HG02885 (cell line): ENCODE measurements at regions not wholly inside any gene's neighbourhood (a gene's known extent, or its start where the extent isn't known, plus 50 kb on each side); places are given as distances from the start of the nearest gene placed in this dataset.

Experiments
- ATAC-seq: cut with Tn5 transposase; IDR thresholded peaks from one replicate; pipeline ENCODE4 v1.9.1; 2021; ENCODE audit warnings: mild to moderate bottlenecking; ENCODE audit not compliant: unreplicated experiment, poor library complexity

- no peak for ATAC-seq
Observed at GRCh38 chr1:217315346-217315745, 315.5 kb downstream of the GPATCH2 start.

DNA sequence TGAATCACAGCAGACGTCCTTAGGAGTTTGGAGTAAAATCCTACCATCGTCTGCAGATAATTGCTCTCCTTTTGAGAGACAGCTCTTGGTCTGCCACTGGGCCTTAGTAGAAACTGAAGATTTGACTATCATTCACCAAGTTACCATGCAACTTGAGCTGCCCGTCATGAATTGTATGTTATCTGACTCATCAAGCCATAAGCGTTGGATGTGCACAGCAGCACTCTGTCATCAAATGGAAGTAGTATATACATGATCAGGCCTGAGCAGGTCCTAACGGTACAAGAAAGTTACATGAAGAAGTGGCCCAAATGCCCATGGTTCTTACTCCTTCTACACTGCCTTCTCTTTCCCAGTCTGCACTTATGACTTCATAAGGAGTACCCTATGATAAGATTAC lies 317.8 kb downstream of the GPATCH2 start:
- no peak for ATAC-seq

- no peak for ATAC-seq
Observed at GRCh38 chr1:217311766-217312165, 319.1 kb downstream of the GPATCH2 start.

- ATAC-seq, result no peak
Observed at GRCh38 chr1:217311269-217311668, 319.6 kb downstream of the GPATCH2 start.

DNA sequence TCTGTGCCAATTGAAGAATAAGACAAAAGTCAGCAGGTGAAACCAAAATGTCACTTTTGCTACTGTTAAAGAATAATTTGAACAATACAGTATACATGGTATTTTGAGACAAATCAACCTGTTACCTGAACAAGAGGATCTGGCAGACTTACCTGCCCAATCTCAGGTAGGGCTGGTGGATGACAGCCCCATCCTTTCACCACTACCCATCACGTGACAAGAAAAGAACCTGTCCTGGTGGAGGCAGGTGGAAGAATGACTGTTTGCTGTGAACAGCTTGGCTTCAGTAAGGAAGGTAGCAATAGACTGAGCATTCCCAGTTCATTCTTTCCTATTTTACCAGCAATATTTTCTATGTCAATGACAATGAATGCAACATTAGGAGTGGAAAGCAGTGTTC lies 349.6 kb downstream of the GPATCH2 start:
- ATAC-seq, result no peak

- ATAC-seq, result peak; percentile 53
Observed at GRCh38 chr1:217275655-217276398, 355.1 kb downstream of the GPATCH2 start.

DNA sequence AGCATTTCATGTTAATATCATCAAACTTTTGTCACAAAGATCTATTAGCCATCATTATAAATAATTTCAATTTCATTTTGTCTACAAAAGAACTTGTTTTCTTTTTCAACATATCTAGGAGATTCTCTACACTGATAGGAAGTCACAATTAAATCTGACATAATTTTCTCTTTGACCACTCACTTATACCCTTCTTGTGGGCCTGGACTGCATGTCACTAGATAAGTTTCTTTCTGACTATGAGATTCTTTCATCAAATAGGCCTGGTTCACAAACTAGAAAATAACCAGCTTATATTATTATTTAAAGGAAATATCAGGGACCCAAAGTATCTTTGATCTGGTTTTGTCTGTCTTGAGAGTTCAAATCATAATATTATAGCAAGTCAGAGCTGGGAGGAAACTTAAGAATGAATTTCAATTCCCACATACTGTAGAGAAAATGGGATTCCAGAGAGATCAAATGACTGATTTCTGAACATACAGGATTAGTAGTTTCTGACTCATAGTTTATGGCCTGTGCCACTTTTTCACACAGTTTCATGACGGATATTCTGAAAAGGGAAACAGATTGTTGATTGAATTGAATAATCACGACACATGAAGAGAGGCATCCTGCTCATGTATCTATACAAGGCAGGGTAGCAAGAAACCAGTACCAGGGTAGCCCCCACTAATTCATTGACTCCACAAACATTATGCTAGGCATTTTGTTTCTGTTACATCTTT lies 355.8 kb downstream of the GPATCH2 start:
- peak; percentile 68 for ATAC-seq

- no peak for ATAC-seq
Observed at GRCh38 chr1:217274416-217274815, 356.5 kb downstream of the GPATCH2 start.

DNA sequence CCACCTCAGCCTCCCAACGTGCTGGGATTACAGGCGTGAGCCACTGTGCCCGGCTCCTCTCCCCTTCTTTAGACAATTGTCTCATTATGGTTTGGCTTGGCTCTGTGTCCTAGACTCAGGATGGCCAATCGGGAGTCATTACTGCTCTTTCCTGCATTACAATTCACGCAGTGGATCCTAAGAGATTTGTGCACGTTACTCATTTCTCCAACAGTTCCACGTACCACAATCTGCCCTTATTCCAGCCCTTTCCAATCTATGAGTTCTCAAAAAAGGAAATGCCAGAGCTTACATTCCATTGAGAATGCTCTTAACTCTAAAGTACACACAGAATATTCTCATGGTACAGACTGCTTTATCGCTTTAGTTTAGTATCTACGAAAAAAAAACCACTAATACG lies 357.0 kb downstream of the GPATCH2 start:
- ATAC-seq, result no peak

- no peak for ATAC-seq
Observed at GRCh38 chr1:217272385-217272784, 358.5 kb downstream of the GPATCH2 start.

DNA sequence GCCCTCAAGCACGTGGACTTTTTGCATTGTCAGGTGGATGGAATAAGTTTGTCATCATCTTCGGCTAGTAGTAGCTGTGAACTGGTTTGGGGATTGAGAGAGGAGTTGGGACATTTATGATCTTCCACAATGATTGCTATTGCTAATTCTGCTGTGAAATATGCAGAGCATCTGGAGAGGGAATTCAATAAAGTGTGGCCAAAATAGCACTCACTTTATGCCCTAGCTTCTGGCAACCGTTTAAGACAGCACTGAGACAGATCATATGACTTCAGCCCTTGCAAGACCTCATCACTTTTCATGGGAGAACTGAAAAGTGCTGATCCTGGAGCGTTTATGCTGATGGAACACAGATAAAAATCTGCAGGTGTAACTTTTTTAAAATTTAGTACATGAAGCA lies 360.8 kb downstream of the GPATCH2 start:
- ATAC-seq, result no peak

DNA sequence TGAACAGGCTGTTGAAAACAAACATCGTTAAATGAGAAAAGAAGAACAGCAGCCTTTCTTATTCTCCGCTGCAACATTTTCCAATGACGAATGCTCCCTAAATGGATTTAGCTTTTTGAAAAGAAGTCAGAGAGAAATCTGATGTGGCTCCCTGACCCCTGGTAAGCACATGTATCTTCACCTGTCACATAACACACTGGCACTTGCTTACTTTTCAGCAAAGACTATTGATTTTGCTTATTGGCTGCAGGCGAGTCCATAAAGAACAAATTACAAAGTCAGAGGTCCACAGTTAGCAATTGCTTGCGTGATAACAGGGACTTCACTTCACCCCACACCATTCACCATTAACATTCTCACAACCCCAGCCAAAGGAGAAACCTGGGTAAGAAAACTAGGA lies 362.8 kb downstream of the GPATCH2 start:
- ATAC-seq, result no peak

- no peak for ATAC-seq
Observed at GRCh38 chr1:217261636-217262035, 369.3 kb downstream of the GPATCH2 start.

DNA sequence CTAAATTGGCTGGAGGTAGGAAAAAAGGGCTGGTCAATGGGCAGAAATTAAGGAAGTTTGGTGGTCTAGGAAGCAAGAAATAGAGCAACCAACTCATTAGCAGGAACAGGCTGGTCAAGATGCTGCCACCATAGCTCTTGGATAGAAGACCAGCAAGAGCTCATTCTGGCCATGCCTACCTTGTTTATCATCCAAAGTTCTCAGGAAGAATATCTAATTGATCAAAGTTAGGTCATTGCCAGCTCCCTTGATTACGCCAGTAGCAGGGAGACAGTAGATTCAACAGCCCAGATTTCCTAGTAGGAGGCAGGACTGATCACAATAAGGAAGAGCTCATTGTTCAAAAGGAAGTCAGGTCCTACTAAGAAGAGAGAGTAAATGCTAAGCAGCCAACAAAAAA lies 370.2 kb downstream of the GPATCH2 start:
- no peak for ATAC-seq

DNA sequence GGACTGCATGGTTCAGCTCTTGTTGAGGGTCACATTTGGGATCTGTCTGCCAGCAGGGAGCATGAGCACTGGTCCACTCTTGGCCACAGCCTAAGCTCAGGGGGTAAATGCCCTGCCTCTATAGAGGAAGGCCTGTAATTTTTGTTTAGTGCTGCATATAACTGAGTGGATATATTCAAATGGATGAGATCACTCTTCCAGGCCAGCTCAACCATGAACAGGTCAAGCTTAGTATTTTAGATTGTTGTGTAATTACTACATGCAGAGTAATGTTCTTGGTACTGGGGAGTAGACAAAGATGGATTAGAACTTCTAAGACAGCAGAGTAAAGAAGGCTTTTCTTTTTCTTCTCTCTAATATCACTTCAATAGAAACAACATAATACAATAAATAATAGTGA lies 376.9 kb downstream of the GPATCH2 start:
- ATAC-seq, result no peak

DNA sequence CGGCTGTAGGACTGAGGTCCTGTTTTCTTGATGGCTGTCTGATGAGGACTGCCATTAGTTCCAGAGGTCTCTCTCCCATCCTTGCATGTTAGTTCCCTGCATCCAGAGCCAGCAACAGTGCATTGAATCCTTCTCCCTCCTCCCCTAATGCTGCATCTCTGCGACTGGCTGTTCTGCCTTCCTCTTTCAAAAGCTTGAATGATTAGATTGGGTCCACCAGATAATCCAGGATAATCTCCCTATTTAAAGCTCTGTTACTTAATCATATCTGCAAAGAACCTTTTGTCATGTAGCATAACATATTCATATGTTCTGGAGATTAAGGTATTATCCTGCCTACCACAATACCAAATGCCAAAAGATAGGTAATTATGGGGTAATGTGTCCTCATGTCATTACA lies 377.5 kb downstream of the GPATCH2 start:
- no peak for ATAC-seq

GRCh38 chr1:217251121-217251520 lies 379.8 kb downstream of the GPATCH2 start:
- ATAC-seq, result no peak

DNA sequence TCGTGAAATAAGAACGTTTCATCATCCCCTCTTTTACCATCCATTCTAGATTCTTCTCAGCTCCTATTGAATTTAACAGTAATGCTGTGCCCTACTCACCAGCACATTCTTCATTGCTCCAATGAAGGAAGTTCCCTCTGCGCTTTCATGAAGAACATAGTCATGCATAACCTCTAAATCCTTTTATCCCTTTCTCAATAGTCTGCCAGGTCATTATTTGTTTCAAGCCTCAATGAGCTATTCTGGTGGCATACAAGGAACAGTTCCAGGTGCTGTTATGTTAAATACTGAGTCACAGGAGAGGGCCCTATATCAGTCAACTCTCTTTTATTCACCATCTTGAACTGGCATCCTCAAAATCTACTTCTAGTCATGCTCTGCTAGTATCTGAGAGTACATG lies 381.0 kb downstream of the GPATCH2 start:
- no peak for ATAC-seq

- no peak for ATAC-seq
Observed at GRCh38 chr1:217244971-217245370, 385.9 kb downstream of the GPATCH2 start.

DNA sequence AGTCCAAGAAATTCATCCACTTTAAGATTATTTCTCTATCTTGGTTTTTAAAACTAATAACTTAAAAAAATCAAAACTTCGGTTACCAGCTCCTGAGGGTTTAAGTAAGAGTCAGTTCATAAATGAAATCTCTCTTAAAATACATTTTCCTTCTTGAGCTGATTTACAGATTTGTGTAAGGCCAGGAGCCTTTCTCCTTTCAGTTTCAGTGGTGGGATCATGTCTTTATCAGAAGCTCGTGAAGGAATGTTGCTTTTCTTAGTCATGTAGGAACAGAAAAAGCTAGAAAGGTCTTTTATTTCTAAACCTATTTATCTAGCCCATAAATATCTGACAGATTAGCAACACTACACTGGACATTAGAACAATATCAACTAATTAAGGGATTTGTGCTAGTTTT lies 390.2 kb downstream of the GPATCH2 start:
- ATAC-seq, result no peak

DNA sequence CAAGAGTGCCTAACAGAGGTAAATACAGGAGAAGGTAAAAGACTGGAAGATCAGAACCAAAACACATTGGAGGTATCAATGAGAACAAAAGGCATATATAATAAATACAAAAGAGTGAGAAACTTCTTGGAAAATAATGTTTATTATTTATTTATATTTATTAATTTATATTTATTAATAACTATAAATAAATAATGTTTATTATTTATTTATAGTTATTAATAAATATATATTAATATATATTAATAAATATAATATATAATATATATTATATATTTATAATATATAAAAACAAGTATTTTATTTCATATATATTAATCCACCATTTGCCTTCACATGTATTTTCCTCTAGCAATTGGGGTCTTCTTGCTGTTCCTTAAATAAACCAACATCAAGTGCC lies 391.9 kb downstream of the GPATCH2 start:
- no peak for ATAC-seq

DNA sequence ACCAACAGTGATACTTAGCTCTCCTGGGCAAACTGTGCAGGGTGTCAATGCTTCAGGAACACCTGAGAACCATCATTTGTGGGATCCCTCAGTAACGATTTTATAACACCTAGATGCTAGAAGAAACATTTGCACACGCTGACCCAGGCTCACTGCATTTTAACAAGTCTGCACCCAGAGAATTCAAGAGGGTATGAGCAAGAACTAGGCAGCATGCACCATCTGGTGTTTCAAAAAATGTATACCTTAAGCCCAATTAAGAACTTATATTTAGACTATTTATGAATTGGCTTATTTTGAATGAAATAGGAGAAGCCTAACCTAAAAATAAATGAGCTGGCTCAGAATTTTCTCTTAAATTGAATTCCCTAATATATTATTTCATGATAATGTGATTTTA lies 400.5 kb downstream of the GPATCH2 start:
- ATAC-seq, result no peak
